ENCODE measurements at regions not wholly inside any gene's neighbourhood (a gene's known extent, or its start where the extent isn't known, plus 50 kb on each side); places are given as distances from the start of the nearest gene placed in this dataset.

- no peaks in the 10 kb centered on the region for H3K79me2 ChIP-seq (ENCODE audit: low read length)
- no peak overlapping the region for H3K4me2 ChIP-seq (ENCODE audit: low read length)
- no peak overlapping the region for H3K9ac ChIP-seq (ENCODE audit: low read length)
- TF ChIP-seq EZH2phosphoT487 (IDR thresholded peaks at IDR 0.05; ENCODE audit: low read depth) (no peak), CTCF (IDR thresholded peaks at IDR 0.05; ENCODE audit: low read depth, low read length) (no peak)
- peaks cover 17% of the 10 kb centered on the region for H3K4me1 ChIP-seq (ENCODE audit: low read length)
- no peaks in the 10 kb centered on the region for H4K20me1 ChIP-seq (ENCODE audit: insufficient read depth, low read length)
- no peak overlapping the region for H3K27ac ChIP-seq (ENCODE audit: low read length)
- H2AFZ ChIP-seq (ENCODE audit: low read depth, low read length) = no peak overlapping the region
- H3K27me3 ChIP-seq (ENCODE audit: low read depth, low read length) = peaks cover 23% of the 10 kb centered on the region
- H3K9me3 ChIP-seq (ENCODE audit: insufficient read depth, low read length) = no peaks in the 10 kb centered on the region
- no peaks in the 10 kb centered on the region for H3K36me3 ChIP-seq (replicated peaks; ENCODE audit: low read depth, low read length)
- H3K4me3 ChIP-seq (ENCODE audit: low read length) = no peak overlapping the region
Measured at GRCh38 chr3:135864060-135864459, 101.5 kb upstream of the PPP2R3A start.

DNA sequence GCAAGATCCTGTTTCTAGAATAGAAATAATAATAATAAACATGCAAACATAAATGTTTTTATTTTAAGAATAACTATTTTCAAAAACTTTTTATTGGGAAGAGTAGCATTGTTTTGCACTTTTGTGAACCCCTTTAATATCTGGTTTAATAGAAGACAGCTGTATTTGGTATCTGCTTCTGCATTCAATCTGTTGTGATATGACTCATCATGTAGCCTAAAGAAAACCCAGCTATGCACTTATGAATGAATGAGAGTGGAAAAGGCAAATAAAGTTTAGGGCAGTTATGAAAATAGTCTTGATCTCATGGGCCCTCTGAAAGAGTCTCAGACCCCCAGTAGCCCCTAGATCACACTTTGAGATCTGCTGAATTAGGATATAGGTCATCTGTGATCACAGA lies 100.4 kb upstream of the PPP2R3A start:
- H3K9me3 ChIP-seq (ENCODE audit: insufficient read depth, low read length) = no peaks in the 10 kb centered on the region
- peak overlapping the region; percentile 42 for H3K4me2 ChIP-seq (ENCODE audit: low read length)
- H3K4me3 ChIP-seq (ENCODE audit: low read length) = no peak overlapping the region
- no peaks in the 10 kb centered on the region for H3K79me2 ChIP-seq (ENCODE audit: low read length)
- no peak overlapping the region for H3K9ac ChIP-seq (ENCODE audit: low read length)
- H3K27me3 ChIP-seq (ENCODE audit: low read depth, low read length) = peaks cover 20% of the 10 kb centered on the region
- H2AFZ ChIP-seq (ENCODE audit: low read depth, low read length) = no peak overlapping the region
- H3K4me1 ChIP-seq (ENCODE audit: low read length) = peaks cover 17% of the 10 kb centered on the region
- TF ChIP-seq EZH2phosphoT487 (IDR thresholded peaks at IDR 0.05; ENCODE audit: low read depth) = no peak
- TF ChIP-seq CTCF (IDR thresholded peaks at IDR 0.05; ENCODE audit: low read depth, low read length) = no peak
- H3K27ac ChIP-seq (ENCODE audit: low read length) = no peak overlapping the region
- no peaks in the 10 kb centered on the region for H4K20me1 ChIP-seq (ENCODE audit: insufficient read depth, low read length)
- no peaks in the 10 kb centered on the region for H3K36me3 ChIP-seq (replicated peaks; ENCODE audit: low read depth, low read length)

GRCh38 chr3:135865553-135865952 lies 100.0 kb upstream of the PPP2R3A start:
- H3K9ac ChIP-seq (ENCODE audit: low read length) = no peak overlapping the region
- no peaks in the 10 kb centered on the region for H3K9me3 ChIP-seq (ENCODE audit: insufficient read depth, low read length)
- peaks cover 17% of the 10 kb centered on the region for H3K4me1 ChIP-seq (ENCODE audit: low read length)
- peak overlapping the region; percentile 42 for H3K4me2 ChIP-seq (ENCODE audit: low read length)
- H3K27me3 ChIP-seq (ENCODE audit: low read depth, low read length) = peaks cover 16% of the 10 kb centered on the region
- no peaks in the 10 kb centered on the region for H3K79me2 ChIP-seq (ENCODE audit: low read length)
- no peak for TF ChIP-seq EZH2phosphoT487 (IDR thresholded peaks at IDR 0.05; ENCODE audit: low read depth)
- no peak for TF ChIP-seq CTCF (IDR thresholded peaks at IDR 0.05; ENCODE audit: low read depth, low read length)
- no peak overlapping the region for H3K27ac ChIP-seq (ENCODE audit: low read length)
- H3K36me3 ChIP-seq (replicated peaks; ENCODE audit: low read depth, low read length) = no peaks in the 10 kb centered on the region
- no peaks in the 10 kb centered on the region for H4K20me1 ChIP-seq (ENCODE audit: insufficient read depth, low read length)
- H2AFZ ChIP-seq (ENCODE audit: low read depth, low read length) = no peak overlapping the region
- H3K4me3 ChIP-seq (ENCODE audit: low read length) = no peak overlapping the region

GRCh38 chr3:135867911-135868310 lies 97.6 kb upstream of the PPP2R3A start:
- no peak overlapping the region for H3K27ac ChIP-seq (ENCODE audit: low read length)
- no peak overlapping the region for H2AFZ ChIP-seq (ENCODE audit: low read depth, low read length)
- TF ChIP-seq CTCF (IDR thresholded peaks at IDR 0.05; ENCODE audit: low read depth, low read length) (no peak), EZH2phosphoT487 (IDR thresholded peaks at IDR 0.05; ENCODE audit: low read depth) (no peak)
- no peak overlapping the region for H3K4me3 ChIP-seq (ENCODE audit: low read length)
- H3K9me3 ChIP-seq (ENCODE audit: insufficient read depth, low read length) = no peaks in the 10 kb centered on the region
- H3K4me1 ChIP-seq (ENCODE audit: low read length) = peaks cover 17% of the 10 kb centered on the region
- no peaks in the 10 kb centered on the region for H3K79me2 ChIP-seq (ENCODE audit: low read length)
- H3K27me3 ChIP-seq (ENCODE audit: low read depth, low read length) = peaks cover 7% of the 10 kb centered on the region; the same call in 1 of the 2 replicates
- H3K4me2 ChIP-seq (ENCODE audit: low read length) = no peak overlapping the region
- H3K36me3 ChIP-seq (replicated peaks; ENCODE audit: low read depth, low read length) = no peaks in the 10 kb centered on the region
- H4K20me1 ChIP-seq (ENCODE audit: insufficient read depth, low read length) = no peaks in the 10 kb centered on the region
- no peak overlapping the region for H3K9ac ChIP-seq (ENCODE audit: low read length)
